Testis (tissue), 2 donors: ENCODE measurements at regions not wholly inside any gene's neighbourhood (a gene's known extent, or its start where the extent isn't known, plus 50 kb on each side); places are given as distances from the start of the nearest gene placed in this dataset.

ENCODE experiments used
- DNase-seq: peaks from one replicate; pipeline ENCODE4 v3.0.0-alpha.2; 2019
- H3K27ac ChIP-seq, 2 donors: fragments of 200-600 bp; sonication (generic); one replicate each; pipeline ENCODE4 v1.5.1; 2019
- H3K27me3 ChIP-seq: fragments of 200-600 bp; sonication (generic); one replicate; pipeline ENCODE4 v1.5.1; 2019
- H3K36me3 ChIP-seq: fragments of 200-600 bp; sonication (generic); one replicate; pipeline ENCODE4 v1.5.1; 2017; ENCODE audit warnings: low read depth; ENCODE audit errors: missing control alignments
- H3K4me1 ChIP-seq: fragments of 200-600 bp; sonication (generic); one replicate; pipeline ENCODE4 v1.5.1; 2019
- H3K4me3 ChIP-seq, 2 donors: fragments of 200-600 bp; sonication (generic); one replicate each; pipeline ENCODE4 v1.5.1; 2017 to 2019
- H3K9me3 ChIP-seq: fragments of 200-600 bp; sonication (generic); one replicate; pipeline ENCODE4 v1.5.1; 2017
- POLR2A ChIP-seq: fragments of 450-650 bp; IDR thresholded peaks from one replicate; pipeline ENCODE4 v1.6.1; 2017; ENCODE audit warnings: antibody characterized with exemption, mild to moderate bottlenecking, moderate library complexity
- WGBS, 2 donors: methylation state at CpG; one replicate each; pipeline ENCODE4 v1.1.5; 2018; 5-methylcytosine and 5-hydroxymethylcytosine counted together
- intact Hi-C: fragments of 100-400 bp; cut with DNase I; formaldehyde crosslinking; loops from one replicate; pipeline ENCODE4 v1.15.1; 2023; ENCODE audit warnings: low total_unique reads
- TF ChIP-seq, protein P1 (sequence below), 3 experiments: fragments of 450-650 bp in 2 of 3; fragments of 200-600 bp in 1 of 3; sonication (generic) in 1 of 3; IDR thresholded peaks; one replicate each; pipeline ENCODE4 v1.5.1; 2016 to 2019; ENCODE audit warnings: antibody characterized with exemption in 3 of 3, mild to moderate bottlenecking in 2 of 3, moderate library complexity in 1 of 3

DNA sequence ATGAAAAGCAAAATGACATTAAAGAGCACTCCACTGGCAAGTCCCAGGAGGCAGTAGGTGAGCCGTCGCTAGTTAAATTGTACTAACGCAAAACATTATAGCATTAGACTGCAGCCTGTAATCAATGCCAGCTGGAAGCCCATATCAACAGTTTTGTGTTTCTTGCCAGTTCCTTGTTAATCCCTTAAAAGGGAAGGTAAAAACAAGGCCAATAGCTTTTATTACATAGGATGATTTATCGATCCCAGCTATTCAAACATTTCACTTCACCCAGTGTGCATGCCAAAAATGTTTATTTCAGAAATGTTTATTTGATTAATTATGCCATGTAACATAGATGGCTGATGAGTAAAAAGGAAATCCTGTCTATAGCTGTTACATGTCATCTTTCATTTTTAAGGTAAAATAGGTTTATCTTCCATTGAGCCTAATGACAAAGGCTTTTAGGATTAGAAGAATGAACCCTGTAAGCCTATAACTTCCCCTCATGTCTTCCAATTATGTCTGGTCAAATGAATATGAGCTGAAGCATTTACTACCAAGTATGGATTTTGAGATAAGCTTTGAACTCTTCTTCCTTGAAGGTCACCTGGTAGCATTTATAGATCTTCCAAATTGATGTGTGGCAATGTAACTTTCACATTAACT is 591.2 kb downstream of the RNF144A start:
- Histone ChIP-seq H3K36me3 (no peaks in the 10 kb centered on the region), H3K27me3 (no peaks in the 10 kb centered on the region), H3K4me1 (no peaks in the 10 kb centered on the region), H3K27ac (no peak overlapping the region), H3K9me3 (no peaks in the 10 kb centered on the region), H3K4me3 (no peak overlapping the region)
- TF ChIP-seq POLR2A = no peak
- TF ChIP-seq, protein P1, sequence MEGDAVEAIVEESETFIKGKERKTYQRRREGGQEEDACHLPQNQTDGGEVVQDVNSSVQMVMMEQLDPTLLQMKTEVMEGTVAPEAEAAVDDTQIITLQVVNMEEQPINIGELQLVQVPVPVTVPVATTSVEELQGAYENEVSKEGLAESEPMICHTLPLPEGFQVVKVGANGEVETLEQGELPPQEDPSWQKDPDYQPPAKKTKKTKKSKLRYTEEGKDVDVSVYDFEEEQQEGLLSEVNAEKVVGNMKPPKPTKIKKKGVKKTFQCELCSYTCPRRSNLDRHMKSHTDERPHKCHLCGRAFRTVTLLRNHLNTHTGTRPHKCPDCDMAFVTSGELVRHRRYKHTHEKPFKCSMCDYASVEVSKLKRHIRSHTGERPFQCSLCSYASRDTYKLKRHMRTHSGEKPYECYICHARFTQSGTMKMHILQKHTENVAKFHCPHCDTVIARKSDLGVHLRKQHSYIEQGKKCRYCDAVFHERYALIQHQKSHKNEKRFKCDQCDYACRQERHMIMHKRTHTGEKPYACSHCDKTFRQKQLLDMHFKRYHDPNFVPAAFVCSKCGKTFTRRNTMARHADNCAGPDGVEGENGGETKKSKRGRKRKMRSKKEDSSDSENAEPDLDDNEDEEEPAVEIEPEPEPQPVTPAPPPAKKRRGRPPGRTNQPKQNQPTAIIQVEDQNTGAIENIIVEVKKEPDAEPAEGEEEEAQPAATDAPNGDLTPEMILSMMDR (IDR thresholded peaks at IDR 0.05) = no peak
- WGBS, 2 donors = 58 to 65% methylated on average over 4 of the region's 4 CpGs
- intact Hi-C loops = no loop called here
- DNase-seq = no peak

GRCh38 chr2:7510353-7510752 is 593.1 kb downstream of the RNF144A start:
- no peaks in the 10 kb centered on the region for H3K9me3 ChIP-seq
- H3K27me3 ChIP-seq = no peaks in the 10 kb centered on the region
- no peaks in the 10 kb centered on the region for H3K4me1 ChIP-seq
- H3K4me3 ChIP-seq = no peak overlapping the region
- no peak for TF ChIP-seq POLR2A
- TF ChIP-seq, protein P1 (IDR thresholded peaks at IDR 0.05) = no peak
- H3K27ac ChIP-seq = no peak overlapping the region
- DNase-seq = no peak
- H3K36me3 ChIP-seq = no peaks in the 10 kb centered on the region
- 88 to 97% methylated on average over 4 of the region's 4 CpGs for WGBS, 2 donors
- intact Hi-C loops = no loop called here

- DNase-seq = no peak
- WGBS, 2 donors = 80 to 85% methylated on average over 3 of the region's 3 CpGs
- TF ChIP-seq, protein P1 (IDR thresholded peaks at IDR 0.05) = no peak
- TF ChIP-seq POLR2A = no peak
- H3K9me3 ChIP-seq = no peaks in the 10 kb centered on the region
- H3K36me3 ChIP-seq = no peaks in the 10 kb centered on the region
- intact Hi-C loops = no loop called here
- no peaks in the 10 kb centered on the region for H3K27me3 ChIP-seq
- no peak overlapping the region for H3K27ac ChIP-seq
- H3K4me1 ChIP-seq = no peaks in the 10 kb centered on the region
- no peak overlapping the region for H3K4me3 ChIP-seq
These were observed 596.6 kb downstream of the RNF144A start for GRCh38 chr2:7513834-7514233.

GRCh38 chr2:7515327-7515726 is 598.1 kb downstream of the RNF144A start:
- no peak overlapping the region for H3K27ac ChIP-seq
- H3K36me3 ChIP-seq = no peaks in the 10 kb centered on the region
- intact Hi-C loops = no loop called here
- no peaks in the 10 kb centered on the region for H3K4me1 ChIP-seq
- no peaks in the 10 kb centered on the region for H3K9me3 ChIP-seq
- TF ChIP-seq POLR2A = no peak
- TF ChIP-seq, protein P1 (IDR thresholded peaks at IDR 0.05) = no peak
- no peaks in the 10 kb centered on the region for H3K27me3 ChIP-seq
- DNase-seq = no peak
- no peak overlapping the region for H3K4me3 ChIP-seq

DNA sequence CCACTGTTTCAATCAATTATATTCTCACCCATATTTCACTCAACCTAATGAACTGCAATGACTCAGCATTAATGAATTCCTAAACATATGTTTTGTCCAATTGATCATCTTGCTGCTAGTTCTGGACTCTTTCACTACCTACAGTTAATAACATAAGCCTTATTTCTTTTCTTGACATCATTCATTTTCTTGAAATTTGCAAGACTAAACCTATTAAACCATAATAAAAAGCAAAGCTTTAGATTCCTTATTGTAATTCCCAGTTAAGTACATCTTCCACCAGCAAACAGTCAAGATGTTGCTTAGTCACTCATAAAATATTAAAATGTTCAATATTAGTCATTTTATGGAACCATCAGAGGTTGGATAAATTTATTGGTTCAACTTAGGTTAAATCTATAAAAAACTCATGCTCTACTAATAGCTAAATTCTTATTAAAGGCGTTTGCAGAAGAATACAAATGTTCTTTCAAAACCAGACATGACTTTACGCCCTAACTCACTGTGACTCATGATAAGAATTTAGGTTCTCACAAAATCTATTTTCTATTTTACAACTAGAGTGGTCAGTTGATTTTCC is 599.4 kb downstream of the RNF144A start:
- Histone ChIP-seq H3K27ac (no peak overlapping the region), H3K4me3 (no peak overlapping the region), H3K4me1 (no peaks in the 10 kb centered on the region), H3K9me3 (no peaks in the 10 kb centered on the region), H3K27me3 (no peaks in the 10 kb centered on the region), H3K36me3 (no peaks in the 10 kb centered on the region)
- DNase-seq = no peak
- WGBS, 2 donors = 78 to 90% methylated on average over 2 of the region's 2 CpGs
- TF ChIP-seq, protein P1 (IDR thresholded peaks at IDR 0.05) = no peak
- TF ChIP-seq POLR2A = no peak
- intact Hi-C loops = no loop called here
